A673 (cell line): ENCODE measurements at regions not wholly inside any gene's neighbourhood (a gene's known extent, or its start where the extent isn't known, plus 50 kb on each side); places are given as distances from the start of the nearest gene placed in this dataset.

ENCODE experiments used
- BruUV-seq: library from RNA; stranded (reverse); fragments of 400-500 nt; replicated peaks from 2 replicates; lab custom pipeline; 2021; lab: Mats Ljungman, UMichigan
- CTCF ChIA-PET: fragments of 300-600 bp; sonication (Branson Sonifier 250); formaldehyde crosslinking; loops from one replicate; lab custom pipeline; 2022; ENCODE audit warnings: antibody characterized with exemption; lab: Charles Lee
- POLR2A ChIA-PET: fragments of 300-600 bp; sonication (Branson Sonifier 250); formaldehyde crosslinking; loops from one replicate; lab custom pipeline; 2022; ENCODE audit warnings: antibody characterized with exemption; ENCODE audit not compliant: low non-redundant PET; lab: Charles Lee
- DNase-seq: peaks from one replicate; pipeline ENCODE4 v3.0.0-alpha.2; 2015; ENCODE audit warnings: low spot score
- H3K27ac ChIP-seq: fragments of 200-600 bp; sonication (generic); 2 replicates; pipeline ENCODE4 v1.5.1; 2016; ENCODE audit warnings: mixed run types, low read depth, mild to moderate bottlenecking, mixed read lengths, antibody characterized with exemption, low read length; ENCODE audit not compliant: poor library complexity, severe bottlenecking
- H3K27me3 ChIP-seq: fragments of 200-600 bp; sonication (generic); replicated peaks from 2 replicates; pipeline ENCODE4 v1.6.1; 2017; ENCODE audit warnings: mixed run types, low read depth, mild to moderate bottlenecking, mixed read lengths, antibody characterized with exemption, low read length; ENCODE audit not compliant: insufficient read depth, poor library complexity
- H3K36me3 ChIP-seq: fragments of 200-600 bp; sonication (generic); 2 replicates; pipeline ENCODE4 v1.6.1; 2016; ENCODE audit warnings: mixed run types, mild to moderate bottlenecking, mixed read lengths, antibody characterized with exemption, low read length; ENCODE audit not compliant: insufficient read depth, poor library complexity, severe bottlenecking
- H3K4me1 ChIP-seq: fragments of 200-600 bp; sonication (generic); 2 replicates; pipeline ENCODE4 v1.6.1; 2017; ENCODE audit warnings: mixed run types, mild to moderate bottlenecking, mixed read lengths, antibody characterized with exemption, low read length; ENCODE audit not compliant: insufficient read depth, poor library complexity, severe bottlenecking
- H3K4me3 ChIP-seq: fragments of 200-600 bp; sonication (generic); 2 replicates; pipeline ENCODE4 v1.5.1; 2016; ENCODE audit warnings: low read depth, mixed run types, mild to moderate bottlenecking, mixed read lengths, low read length; ENCODE audit not compliant: poor library complexity, severe bottlenecking
- H3K9me3 ChIP-seq: fragments of 200-600 bp; sonication (generic); 2 replicates; pipeline ENCODE4 v1.6.1; 2016; ENCODE audit warnings: mixed run types, low read depth, mild to moderate bottlenecking, mixed read lengths, antibody characterized with exemption, low read length; ENCODE audit not compliant: poor library complexity, severe bottlenecking
- CTCF ChIP-seq: fragments of 300-800, 200-600 bp; sonication (generic); conservative IDR thresholded peaks from 2 replicates; pipeline ENCODE4 v1.5.1; 2017; ENCODE audit warnings: low read depth, mild to moderate bottlenecking, antibody characterized with exemption, low read length, moderate library complexity, mixed read lengths
- EZH2 ChIP-seq: fragments of 200-600 bp; sonication (generic); IDR thresholded peaks from 2 replicates; pipeline ENCODE4 v1.6.1; 2017; ENCODE audit warnings: borderline replicate concordance, low read depth, mild to moderate bottlenecking, mixed read lengths, antibody characterized with exemption, low read length; ENCODE audit not compliant: poor library complexity, severe bottlenecking
- intact Hi-C: fragments of 100-400 bp; cut with micrococcal nuclease; formaldehyde crosslinking; loops from one replicate; pipeline ENCODE4 v1.10.0; 2022; ENCODE audit not compliant: unreplicated experiment

GRCh38 chr6:155913816-155914215 lies 458.2 kb upstream of the NOX3 start:
- Histone ChIP-seq H3K4me1 (no peaks in the 10 kb centered on the region), H3K9me3 (no peaks in the 10 kb centered on the region), H3K36me3 (no peaks in the 10 kb centered on the region), H3K27ac (no peak overlapping the region), H3K4me3 (no peak overlapping the region), H3K27me3 (no peaks in the 10 kb centered on the region)
- POLR2A ChIA-PET = no interaction called here
- CTCF ChIA-PET = no interaction called here
- BruUV-seq = no TSS peak
- TF ChIP-seq CTCF (no peak), EZH2 (no peak)
- intact Hi-C loops = no loop called here
- DNase-seq = no peak

GRCh38 chr6:155909710-155910109 lies 454.1 kb upstream of the NOX3 start:
- intact Hi-C loops = no loop called here
- Histone ChIP-seq H3K4me1 (no peaks in the 10 kb centered on the region), H3K27ac (no peak overlapping the region), H3K27me3 (no peaks in the 10 kb centered on the region), H3K4me3 (no peak overlapping the region), H3K9me3 (no peaks in the 10 kb centered on the region), H3K36me3 (no peaks in the 10 kb centered on the region)
- DNase-seq = no peak
- no TSS peak for BruUV-seq
- POLR2A ChIA-PET = no interaction called here
- CTCF ChIA-PET = no interaction called here
- TF ChIP-seq CTCF = no peak
- no peak for TF ChIP-seq EZH2

DNA sequence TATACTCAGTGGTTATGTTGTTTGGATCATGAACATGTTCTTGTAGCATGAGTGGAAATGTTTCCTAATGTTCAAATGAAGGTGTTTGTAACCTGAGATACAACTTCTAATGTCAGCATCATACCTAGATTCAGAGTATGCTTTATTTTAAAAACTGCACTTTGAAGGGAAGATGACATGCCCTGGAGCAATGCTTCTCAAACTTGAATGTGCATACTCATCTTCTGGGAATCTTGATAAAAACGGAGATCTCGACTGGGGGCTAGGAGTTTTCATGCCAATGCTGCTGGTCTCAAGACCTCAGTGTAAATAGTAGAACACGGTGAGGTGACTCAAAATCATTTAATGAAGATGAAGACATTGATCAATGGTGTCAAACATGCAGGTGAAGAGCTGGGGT lies 440.0 kb upstream of the NOX3 start:
- H3K9me3 ChIP-seq = no peaks in the 10 kb centered on the region
- H3K4me3 ChIP-seq = no peak overlapping the region
- intact Hi-C loops = no loop called here
- TF ChIP-seq EZH2 (no peak), CTCF (no peak)
- H3K27me3 ChIP-seq = no peaks in the 10 kb centered on the region
- POLR2A ChIA-PET = no interaction called here
- H3K36me3 ChIP-seq = no peaks in the 10 kb centered on the region
- CTCF ChIA-PET = no interaction called here
- H3K27ac ChIP-seq = no peak overlapping the region
- no TSS peak for BruUV-seq
- no peaks in the 10 kb centered on the region for H3K4me1 ChIP-seq
- no peak for DNase-seq
